Uterus (tissue), 3 donors: ENCODE measurements at regions not wholly inside any gene's neighbourhood (a gene's known extent, or its start where the extent isn't known, plus 50 kb on each side); places are given as distances from the start of the nearest gene placed in this dataset.

Experiments used
- DNase-seq, 2 donors: peaks; one replicate each; pipeline ENCODE4 v3.0.0-alpha.2; 2019 to 2020
- H3K27ac ChIP-seq, 2 donors: fragments of 200-600 bp; sonication (generic); 1 replicate in 1 of 2; 2 replicates in 1 of 2; pipeline ENCODE4 v1.5.1; 2016 to 2018
- H3K27me3 ChIP-seq, 2 donors: fragments of 200-600 bp; sonication (generic); one replicate each; pipeline ENCODE4 v1.5.1; 2018 to 2019; ENCODE audit warnings: control low read depth in 1 of 2
- H3K36me3 ChIP-seq, 2 donors: fragments of 200-600 bp; sonication (generic); one replicate each; pipeline ENCODE4 v1.5.1; 2019; ENCODE audit warnings: control low read depth in 1 of 2
- H3K4me1 ChIP-seq, 2 donors: fragments of 200-600 bp; sonication (generic); one replicate each; pipeline ENCODE4 v1.5.1; 2018 to 2019; ENCODE audit warnings: control low read depth in 1 of 2
- H3K4me3 ChIP-seq, 2 donors: fragments of 200-600 bp; sonication (generic); 1 replicate in 1 of 2; 2 replicates in 1 of 2; pipeline ENCODE4 v1.5.1; 2018 to 2019; ENCODE audit warnings: mild to moderate bottlenecking in 1 of 2
- H3K9me3 ChIP-seq, 2 donors: fragments of 200-600 bp; sonication (generic); one replicate each; pipeline ENCODE4 v1.5.1; 2019; ENCODE audit warnings: control low read depth in 1 of 2
- POLR2A ChIP-seq, 2 donors: fragments of 450-650 bp; IDR thresholded peaks; one replicate each; pipeline ENCODE4 v1.6.1; 2016; ENCODE audit warnings: antibody characterized with exemption in 2 of 2, mild to moderate bottlenecking in 1 of 2, moderate library complexity in 1 of 2
- intact Hi-C: fragments of 100-400 bp; cut with DNase I; formaldehyde crosslinking; loops from one replicate; pipeline ENCODE4 v1.15.1; 2023; ENCODE audit warnings: low total_unique reads
- TF ChIP-seq, protein P1 (sequence below), 4 experiments: fragments of 200-600 bp in 2 of 4; fragments of 450-650 bp in 2 of 4; sonication (generic) in 2 of 4; IDR thresholded peaks; one replicate each; pipeline ENCODE4 v1.5.1; 2016 to 2019; ENCODE audit warnings: antibody characterized with exemption in 4 of 4, mild to moderate bottlenecking in 2 of 4, moderate library complexity in 1 of 4
- donor health status: DM: yes; HTN: yes; CAD: no.

GRCh38 chr2:118686346-118686745 lies 161.1 kb downstream of the EN1 start:
- DNase-seq, result no peak
- intact Hi-C loops, result no loop called here
- no peak overlapping the region for H3K4me3 ChIP-seq
- no peaks in the 10 kb centered on the region for H3K9me3 ChIP-seq
- no peak overlapping the region for H3K27ac ChIP-seq
- no peaks in the 10 kb centered on the region for H3K36me3 ChIP-seq
- H3K27me3 ChIP-seq, result no peaks in the 10 kb centered on the region
- no peaks in the 10 kb centered on the region for H3K4me1 ChIP-seq
- TF ChIP-seq, protein P1, sequence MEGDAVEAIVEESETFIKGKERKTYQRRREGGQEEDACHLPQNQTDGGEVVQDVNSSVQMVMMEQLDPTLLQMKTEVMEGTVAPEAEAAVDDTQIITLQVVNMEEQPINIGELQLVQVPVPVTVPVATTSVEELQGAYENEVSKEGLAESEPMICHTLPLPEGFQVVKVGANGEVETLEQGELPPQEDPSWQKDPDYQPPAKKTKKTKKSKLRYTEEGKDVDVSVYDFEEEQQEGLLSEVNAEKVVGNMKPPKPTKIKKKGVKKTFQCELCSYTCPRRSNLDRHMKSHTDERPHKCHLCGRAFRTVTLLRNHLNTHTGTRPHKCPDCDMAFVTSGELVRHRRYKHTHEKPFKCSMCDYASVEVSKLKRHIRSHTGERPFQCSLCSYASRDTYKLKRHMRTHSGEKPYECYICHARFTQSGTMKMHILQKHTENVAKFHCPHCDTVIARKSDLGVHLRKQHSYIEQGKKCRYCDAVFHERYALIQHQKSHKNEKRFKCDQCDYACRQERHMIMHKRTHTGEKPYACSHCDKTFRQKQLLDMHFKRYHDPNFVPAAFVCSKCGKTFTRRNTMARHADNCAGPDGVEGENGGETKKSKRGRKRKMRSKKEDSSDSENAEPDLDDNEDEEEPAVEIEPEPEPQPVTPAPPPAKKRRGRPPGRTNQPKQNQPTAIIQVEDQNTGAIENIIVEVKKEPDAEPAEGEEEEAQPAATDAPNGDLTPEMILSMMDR (IDR thresholded peaks at IDR 0.05), result no peak
- TF ChIP-seq POLR2A (IDR thresholded peaks at IDR 0.05), result no peak

- H3K27ac ChIP-seq, result no peak overlapping the region
- H3K4me3 ChIP-seq, result no peak overlapping the region
- TF ChIP-seq, protein P1 (IDR thresholded peaks at IDR 0.05), result no peak
- no peak for TF ChIP-seq POLR2A (IDR thresholded peaks at IDR 0.05)
- no peaks in the 10 kb centered on the region for H3K9me3 ChIP-seq
- intact Hi-C loops, result no loop called here
- no peaks in the 10 kb centered on the region for H3K27me3 ChIP-seq
- no peak for DNase-seq
- no peaks in the 10 kb centered on the region for H3K36me3 ChIP-seq
- H3K4me1 ChIP-seq, result no peaks in the 10 kb centered on the region
These were observed 164.0 kb downstream of the EN1 start for GRCh38 chr2:118683460-118683859.

- H3K27me3 ChIP-seq, result no peaks in the 10 kb centered on the region
- intact Hi-C loops, result no loop called here
- H3K27ac ChIP-seq, result no peak overlapping the region
- no peak for DNase-seq
- H3K9me3 ChIP-seq, result no peaks in the 10 kb centered on the region
- no peak overlapping the region for H3K4me3 ChIP-seq
- TF ChIP-seq POLR2A (IDR thresholded peaks at IDR 0.05), result no peak
- TF ChIP-seq, protein P1 (IDR thresholded peaks at IDR 0.05), result no peak
- no peaks in the 10 kb centered on the region for H3K36me3 ChIP-seq
- H3K4me1 ChIP-seq, result no peaks in the 10 kb centered on the region
These were observed 168.5 kb downstream of the EN1 start for GRCh38 chr2:118678985-118679384.

GRCh38 chr2:118677546-118677945 lies 169.9 kb downstream of the EN1 start:
- TF ChIP-seq, protein P1 (IDR thresholded peaks at IDR 0.05), result no peak
- TF ChIP-seq POLR2A (IDR thresholded peaks at IDR 0.05), result no peak
- intact Hi-C loops, result no loop called here
- no peaks in the 10 kb centered on the region for H3K4me1 ChIP-seq
- H3K36me3 ChIP-seq, result no peaks in the 10 kb centered on the region
- no peaks in the 10 kb centered on the region for H3K27me3 ChIP-seq
- no peak overlapping the region for H3K4me3 ChIP-seq
- H3K9me3 ChIP-seq, result no peaks in the 10 kb centered on the region
- no peak overlapping the region for H3K27ac ChIP-seq
- no peak for DNase-seq

DNA sequence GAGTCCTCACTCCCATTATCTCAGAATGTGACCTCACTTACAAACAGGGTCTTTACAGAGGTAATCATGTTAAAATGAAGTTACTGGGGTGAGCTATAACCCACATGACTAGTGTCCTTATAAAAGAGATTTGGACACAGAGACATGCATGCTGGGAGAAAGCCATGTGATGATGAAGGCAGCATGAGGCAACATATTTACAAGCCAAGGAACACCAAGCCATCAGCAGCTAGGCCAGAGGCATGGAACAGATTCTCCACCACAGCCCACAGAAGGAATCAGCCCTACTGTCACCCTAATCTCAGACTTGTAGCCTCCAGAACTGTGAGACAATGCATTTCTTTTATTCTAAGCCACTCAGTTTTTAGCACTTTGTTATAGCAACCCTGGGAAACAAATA lies 171.9 kb downstream of the EN1 start:
- no peaks in the 10 kb centered on the region for H3K36me3 ChIP-seq
- intact Hi-C loops, result no loop called here
- no peak overlapping the region for H3K27ac ChIP-seq
- no peaks in the 10 kb centered on the region for H3K27me3 ChIP-seq
- H3K9me3 ChIP-seq, result no peaks in the 10 kb centered on the region
- DNase-seq, result no peak
- no peak overlapping the region for H3K4me3 ChIP-seq
- H3K4me1 ChIP-seq, result no peaks in the 10 kb centered on the region
- no peak for TF ChIP-seq POLR2A (IDR thresholded peaks at IDR 0.05)
- TF ChIP-seq, protein P1 (IDR thresholded peaks at IDR 0.05), result no peak
